AG08395 (cell line): ENCODE measurements at regions not wholly inside any gene's neighbourhood (a gene's known extent, or its start where the extent isn't known, plus 50 kb on each side); places are given as distances from the start of the nearest gene placed in this dataset.

Experiments used
- DNase-seq: peaks from one replicate; pipeline ENCODE4 v3.0.0; 2012; ENCODE audit warnings: mixed read lengths, low spot score

GRCh38 chr11:112786196-112786595, 175.0 kb upstream of the NCAM1 start:
- no peak for DNase-seq

- no peak for DNase-seq
Measured at GRCh38 chr11:112786886-112787530, 174.2 kb upstream of the NCAM1 start.

GRCh38 chr11:112789481-112789880, 171.7 kb upstream of the NCAM1 start:
- no peak for DNase-seq

- no peak for DNase-seq
Measured at GRCh38 chr11:112790286-112790685, 170.9 kb upstream of the NCAM1 start.

GRCh38 chr11:112792070-112792469, 169.2 kb upstream of the NCAM1 start:
- DNase-seq = no peak

- no peak for DNase-seq
Measured at GRCh38 chr11:112793416-112793815, 167.8 kb upstream of the NCAM1 start.

- peak; percentile 82 for DNase-seq
Measured at GRCh38 chr11:112794331-112794846, 166.8 kb upstream of the NCAM1 start.

GRCh38 chr11:112795142-112795815, 165.9 kb upstream of the NCAM1 start:
- peak; percentile 53 for DNase-seq

GRCh38 chr11:112795911-112796649, 165.1 kb upstream of the NCAM1 start:
- DNase-seq = no peak

GRCh38 chr11:112797092-112797491, 164.1 kb upstream of the NCAM1 start:
- DNase-seq = no peak

- peak; percentile 28 for DNase-seq
Measured at GRCh38 chr11:112797648-112798293, 163.4 kb upstream of the NCAM1 start.

- DNase-seq = no peak
Measured at GRCh38 chr11:112801025-112801816, 160.0 kb upstream of the NCAM1 start.

GRCh38 chr11:112801817-112802088, 159.5 kb upstream of the NCAM1 start:
- DNase-seq = no peak

- no peak for DNase-seq
Measured at GRCh38 chr11:112805658-112806057, 155.6 kb upstream of the NCAM1 start.

- no peak for DNase-seq
Measured at GRCh38 chr11:112806256-112806655, 155.0 kb upstream of the NCAM1 start.

- no peak for DNase-seq
Measured at GRCh38 chr11:112806876-112807275, 154.3 kb upstream of the NCAM1 start.

GRCh38 chr11:112809429-112809828, 151.8 kb upstream of the NCAM1 start:
- no peak for DNase-seq

- DNase-seq = no peak
Measured at GRCh38 chr11:112810951-112811350, 150.3 kb upstream of the NCAM1 start.

GRCh38 chr11:112811783-112812182, 149.4 kb upstream of the NCAM1 start:
- DNase-seq = no peak

- no peak for DNase-seq
Measured at GRCh38 chr11:112812729-112813128, 148.5 kb upstream of the NCAM1 start.

GRCh38 chr11:112814168-112814567, 147.1 kb upstream of the NCAM1 start:
- no peak for DNase-seq

GRCh38 chr11:112817376-112817775, 143.8 kb upstream of the NCAM1 start:
- DNase-seq = no peak
